ENCODE measurements at regions not wholly inside any gene's neighbourhood (a gene's known extent, or its start where the extent isn't known, plus 50 kb on each side); places are given as distances from the start of the nearest gene placed in this dataset.

DNA sequence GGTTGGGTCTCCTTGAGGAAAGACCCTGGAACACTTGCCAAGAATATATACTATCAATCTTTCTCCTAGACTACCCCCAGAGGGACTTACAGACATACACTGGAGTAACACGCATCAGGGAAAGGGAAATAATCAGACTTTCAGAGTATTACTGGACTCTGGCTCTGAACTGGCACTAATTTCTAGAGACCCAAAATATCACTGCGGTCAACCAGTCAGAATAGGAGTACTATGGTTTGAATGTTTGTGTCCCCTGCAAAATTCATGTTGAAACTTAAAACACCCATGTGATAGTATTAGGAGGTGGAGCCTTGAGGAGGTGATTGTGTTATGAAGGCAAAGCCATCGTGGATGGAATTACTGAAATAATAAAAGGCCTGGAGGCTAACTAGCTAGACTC is 323.7 kb downstream of the EN1 start:
- Histone ChIP-seq H3K36me3 (ENCODE audit: insufficient read depth, low read length, poor library complexity, severe bottlenecking) (no peaks in the 10 kb centered on the region), H3K4me3 (ENCODE audit: low read depth, low read length, poor library complexity, severe bottlenecking) (no peak overlapping the region), H3K9me3 (ENCODE audit: low read depth, low read length, poor library complexity, severe bottlenecking) (peaks cover 7% of the 10 kb centered on the region), H3K4me1 (ENCODE audit: insufficient read depth, low read length, poor library complexity, severe bottlenecking) (no peaks in the 10 kb centered on the region), H3K27me3 (replicated peaks; ENCODE audit: insufficient read depth, low read depth, low read length, poor library complexity) (no peaks in the 10 kb centered on the region), H3K27ac (ENCODE audit: low read depth, low read length, poor library complexity, severe bottlenecking) (no peak overlapping the region)
- BruUV-seq (replicated peaks), result no TSS peak
- DNase-seq (ENCODE audit: low spot score), result no peak
- CTCF ChIA-PET, result no interaction called here
- POLR2A ChIA-PET (ENCODE audit: low non-redundant PET), result no interaction called here
- intact Hi-C loops (cut with micrococcal nuclease; ENCODE audit: unreplicated experiment), result no loop called here
- TF ChIP-seq, protein P1, sequence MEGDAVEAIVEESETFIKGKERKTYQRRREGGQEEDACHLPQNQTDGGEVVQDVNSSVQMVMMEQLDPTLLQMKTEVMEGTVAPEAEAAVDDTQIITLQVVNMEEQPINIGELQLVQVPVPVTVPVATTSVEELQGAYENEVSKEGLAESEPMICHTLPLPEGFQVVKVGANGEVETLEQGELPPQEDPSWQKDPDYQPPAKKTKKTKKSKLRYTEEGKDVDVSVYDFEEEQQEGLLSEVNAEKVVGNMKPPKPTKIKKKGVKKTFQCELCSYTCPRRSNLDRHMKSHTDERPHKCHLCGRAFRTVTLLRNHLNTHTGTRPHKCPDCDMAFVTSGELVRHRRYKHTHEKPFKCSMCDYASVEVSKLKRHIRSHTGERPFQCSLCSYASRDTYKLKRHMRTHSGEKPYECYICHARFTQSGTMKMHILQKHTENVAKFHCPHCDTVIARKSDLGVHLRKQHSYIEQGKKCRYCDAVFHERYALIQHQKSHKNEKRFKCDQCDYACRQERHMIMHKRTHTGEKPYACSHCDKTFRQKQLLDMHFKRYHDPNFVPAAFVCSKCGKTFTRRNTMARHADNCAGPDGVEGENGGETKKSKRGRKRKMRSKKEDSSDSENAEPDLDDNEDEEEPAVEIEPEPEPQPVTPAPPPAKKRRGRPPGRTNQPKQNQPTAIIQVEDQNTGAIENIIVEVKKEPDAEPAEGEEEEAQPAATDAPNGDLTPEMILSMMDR (conservative IDR thresholded peaks at IDR 0.05; ENCODE audit: low read depth, low read length), result no peak
- no peak for TF ChIP-seq EZH2 (IDR thresholded peaks at IDR 0.05; ENCODE audit: borderline replicate concordance, low read depth, low read length, poor library complexity, severe bottlenecking)

DNA sequence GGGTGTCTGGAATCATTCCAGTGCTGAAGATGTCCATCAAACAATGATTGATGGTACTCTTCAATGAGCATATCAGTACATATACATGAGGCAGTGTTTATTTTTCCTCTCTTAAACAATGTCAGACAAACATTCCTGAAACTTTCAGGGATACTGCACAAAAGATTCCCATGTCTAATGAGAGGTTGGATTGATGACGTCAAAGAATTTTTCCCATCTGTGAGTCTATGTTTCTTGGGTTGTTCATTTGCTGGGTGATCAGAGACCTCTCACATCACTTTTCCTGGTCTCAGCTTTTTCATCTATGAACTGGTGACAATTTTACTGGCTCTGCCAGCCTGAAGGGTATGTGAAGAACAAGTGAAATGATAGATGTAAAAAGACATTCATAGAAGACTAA is 325.5 kb downstream of the EN1 start:
- Histone ChIP-seq H3K27ac (ENCODE audit: low read depth, low read length, poor library complexity, severe bottlenecking) (no peak overlapping the region), H3K4me1 (ENCODE audit: insufficient read depth, low read length, poor library complexity, severe bottlenecking) (no peaks in the 10 kb centered on the region), H3K4me3 (ENCODE audit: low read depth, low read length, poor library complexity, severe bottlenecking) (no peak overlapping the region), H3K27me3 (replicated peaks; ENCODE audit: insufficient read depth, low read depth, low read length, poor library complexity) (no peaks in the 10 kb centered on the region), H3K9me3 (ENCODE audit: low read depth, low read length, poor library complexity, severe bottlenecking) (peaks cover 7% of the 10 kb centered on the region), H3K36me3 (ENCODE audit: insufficient read depth, low read length, poor library complexity, severe bottlenecking) (no peaks in the 10 kb centered on the region)
- intact Hi-C loops (cut with micrococcal nuclease; ENCODE audit: unreplicated experiment), result no loop called here
- no TSS peak for BruUV-seq (replicated peaks)
- POLR2A ChIA-PET (ENCODE audit: low non-redundant PET), result no interaction called here
- CTCF ChIA-PET, result no interaction called here
- no peak for TF ChIP-seq EZH2 (IDR thresholded peaks at IDR 0.05; ENCODE audit: borderline replicate concordance, low read depth, low read length, poor library complexity, severe bottlenecking)
- TF ChIP-seq, protein P1 (conservative IDR thresholded peaks at IDR 0.05; ENCODE audit: low read depth, low read length), result no peak
- DNase-seq (ENCODE audit: low spot score), result no peak

DNA sequence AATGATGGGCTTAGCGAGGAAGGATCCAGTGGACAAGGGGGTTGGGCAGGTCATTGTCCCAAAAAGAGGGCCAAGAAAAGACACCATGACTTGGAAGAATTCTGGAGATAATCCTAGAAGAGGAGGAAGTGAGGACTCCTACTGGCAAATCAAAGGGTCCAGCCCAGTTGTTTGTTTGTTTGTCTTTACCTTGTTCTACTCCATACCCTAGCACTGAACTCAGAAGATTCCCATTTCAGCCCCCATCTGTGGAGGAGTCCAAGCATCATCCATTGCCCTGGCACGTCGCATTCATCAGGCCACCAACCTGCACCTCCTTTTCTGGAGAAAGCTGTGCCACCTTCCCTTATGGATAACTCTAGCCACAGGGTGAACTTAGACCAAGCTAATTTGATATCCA is 326.2 kb downstream of the EN1 start:
- DNase-seq (ENCODE audit: low spot score), result no peak
- Histone ChIP-seq H3K36me3 (ENCODE audit: insufficient read depth, low read length, poor library complexity, severe bottlenecking) (no peaks in the 10 kb centered on the region), H3K27me3 (replicated peaks; ENCODE audit: insufficient read depth, low read depth, low read length, poor library complexity) (no peaks in the 10 kb centered on the region), H3K4me1 (ENCODE audit: insufficient read depth, low read length, poor library complexity, severe bottlenecking) (no peaks in the 10 kb centered on the region), H3K27ac (ENCODE audit: low read depth, low read length, poor library complexity, severe bottlenecking) (no peak overlapping the region), H3K9me3 (ENCODE audit: low read depth, low read length, poor library complexity, severe bottlenecking) (peaks cover 7% of the 10 kb centered on the region), H3K4me3 (ENCODE audit: low read depth, low read length, poor library complexity, severe bottlenecking) (no peak overlapping the region)
- CTCF ChIA-PET, result no interaction called here
- BruUV-seq (replicated peaks), result no TSS peak
- intact Hi-C loops (cut with micrococcal nuclease; ENCODE audit: unreplicated experiment), result no loop called here
- POLR2A ChIA-PET (ENCODE audit: low non-redundant PET), result no interaction called here
- TF ChIP-seq, protein P1 (conservative IDR thresholded peaks at IDR 0.05; ENCODE audit: low read depth, low read length), result no peak
- no peak for TF ChIP-seq EZH2 (IDR thresholded peaks at IDR 0.05; ENCODE audit: borderline replicate concordance, low read depth, low read length, poor library complexity, severe bottlenecking)

All from A673 (cell line).